Heart left ventricle (tissue), 13 donors: ENCODE measurements at regions not wholly inside any gene's neighbourhood (a gene's known extent, or its start where the extent isn't known, plus 50 kb on each side); places are given as distances from the start of the nearest gene placed in this dataset.

Source experiments
- CTCF ChIP-seq, 12 donors: fragments of 200-600 bp; sonication (generic) in 4 of 12; IDR thresholded peaks; one replicate each; pipeline versions ENCODE4 v1.5.0 to v1.8.0; 2018 to 2022; ENCODE audit warnings: antibody characterized with exemption in 12 of 12, mild to moderate bottlenecking in 5 of 12
- POLR2A ChIP-seq, 2 donors: fragments of 450-650 bp; IDR thresholded peaks; one replicate each; pipeline ENCODE4 v1.6.1; 2017; ENCODE audit warnings: antibody characterized with exemption in 2 of 2, mild to moderate bottlenecking in 2 of 2, moderate library complexity in 2 of 2
- donor health status: ischemic (EF 13 %, LVEDD 7.1; RV severe dilation, severe dysfunction).
- donor health status: DM: no; HTN: yes; CAD: no.
- donor health status: DM: no; HTN: no; CAD: no.
- donor health status: ischemic (EF 25% LVEDD 6.9; RV normal size, moderate dysfunction).
- donor health status: ischemic (EF 25% LVEDD 5.7; RV mildly dilated, moderate dysfunction).
- donor health status: ischemic (EF 35%, LVEDD 5.7; RV mildly dilated, moderate dysfunction).
- donor health status: nonischemic (EF 11% LVEDD 7.7; RV severe dilation, severe dysfunction).
- donor health status: DM: yes; HTN: yes; CAD: no.
- donor health status: PGD.
- donor health status: ischemic (EF 29% LVEDD 5.4; RV normal size, mild dysfunction).
- donor health status: nonischemic (EF 23%, LVEDD 6.1; RV moderate dilation, normal function).

- TF ChIP-seq CTCF (IDR thresholded peaks at IDR 0.05), result no peak
- no peak for TF ChIP-seq POLR2A (IDR thresholded peaks at IDR 0.05)
Measured at GRCh38 chr18:60935041-60935910, 398.0 kb upstream of the CDH20 start.
